ENCODE measurements at regions not wholly inside any gene's neighbourhood (a gene's known extent, or its start where the extent isn't known, plus 50 kb on each side); places are given as distances from the start of the nearest gene placed in this dataset.
"Not testable (repeated sequence)": the region's sequence is repeated elsewhere in the genome, so short reads cannot be mapped to it uniquely, and the experiment has no call there.

DNA sequence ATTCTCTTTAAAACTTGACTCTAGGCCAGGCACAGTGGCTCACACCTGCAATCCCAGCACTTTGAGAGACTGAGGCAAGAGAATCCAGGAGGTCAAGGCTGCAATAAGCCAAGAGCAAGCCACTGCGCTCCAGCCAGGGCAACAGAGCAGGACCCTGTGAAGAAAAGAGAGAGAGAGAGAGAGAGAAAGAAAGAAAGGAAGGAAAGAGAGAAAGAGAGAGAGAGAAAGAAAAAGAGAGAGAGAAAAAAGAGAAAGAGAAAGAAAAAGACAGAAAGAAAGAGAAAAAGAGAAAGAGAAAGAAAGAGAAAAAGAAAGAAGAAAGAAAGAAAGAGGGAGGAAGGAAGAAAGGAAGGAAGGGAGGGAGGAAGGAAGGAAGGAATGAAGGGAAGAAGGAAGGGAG is 76.7 kb downstream of the RIN2 start:
- DNase-seq (ENCODE audit: low read depth) = no peak

DNA sequence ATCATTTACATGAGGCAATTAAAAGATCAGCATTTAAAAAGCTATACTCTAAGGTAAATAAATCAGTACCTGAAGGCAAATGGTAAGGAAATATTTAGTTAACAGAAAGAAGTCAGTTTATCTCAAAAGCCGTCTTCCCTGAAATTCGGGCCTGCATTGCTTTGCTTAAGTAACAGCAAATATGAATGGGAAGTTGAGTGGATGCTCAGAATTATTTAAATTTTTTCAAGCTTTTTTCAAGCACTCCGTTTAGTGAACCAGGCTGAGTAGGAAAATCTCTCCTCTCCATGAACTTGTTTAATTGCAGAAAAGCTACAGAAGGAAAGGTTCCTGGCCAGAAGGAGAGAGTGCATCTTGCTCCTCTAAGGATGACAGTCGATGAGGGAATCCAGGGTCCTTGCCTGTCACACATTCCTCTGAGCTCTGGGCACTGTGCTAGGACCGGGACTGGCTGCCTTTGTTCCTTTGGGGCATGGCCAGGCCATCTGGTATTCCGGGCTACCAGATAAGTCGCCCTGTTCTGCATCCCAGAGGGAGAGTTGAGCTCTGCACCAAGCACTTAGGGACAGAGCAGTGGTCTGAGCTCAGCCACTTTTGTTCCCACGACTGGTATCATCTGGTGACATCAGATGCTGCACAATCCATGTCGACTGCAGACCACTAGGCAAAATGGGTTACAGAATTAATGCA is 77.6 kb downstream of the RIN2 start:
- no peak for DNase-seq (ENCODE audit: low read depth)

DNA sequence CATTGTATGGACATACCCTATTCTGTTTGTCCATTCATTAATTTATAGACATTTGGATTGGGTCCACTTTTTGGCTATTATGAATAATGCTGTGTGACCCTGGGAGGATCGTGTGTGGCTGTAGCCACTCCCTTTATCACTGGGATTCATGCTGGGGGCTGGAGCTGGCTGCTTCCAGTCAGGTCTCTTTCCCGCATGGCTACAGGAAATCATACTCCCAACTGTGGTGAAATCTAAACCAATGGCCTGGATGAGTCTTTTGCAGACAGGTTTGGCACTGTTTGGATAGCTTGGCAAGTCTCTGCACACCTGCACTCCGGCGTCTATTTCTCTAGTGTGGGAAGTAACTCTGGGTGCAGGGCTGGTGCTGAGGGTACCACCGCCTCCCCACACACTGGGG is 80.4 kb downstream of the RIN2 start:
- no peak for DNase-seq (ENCODE audit: low read depth)

DNA sequence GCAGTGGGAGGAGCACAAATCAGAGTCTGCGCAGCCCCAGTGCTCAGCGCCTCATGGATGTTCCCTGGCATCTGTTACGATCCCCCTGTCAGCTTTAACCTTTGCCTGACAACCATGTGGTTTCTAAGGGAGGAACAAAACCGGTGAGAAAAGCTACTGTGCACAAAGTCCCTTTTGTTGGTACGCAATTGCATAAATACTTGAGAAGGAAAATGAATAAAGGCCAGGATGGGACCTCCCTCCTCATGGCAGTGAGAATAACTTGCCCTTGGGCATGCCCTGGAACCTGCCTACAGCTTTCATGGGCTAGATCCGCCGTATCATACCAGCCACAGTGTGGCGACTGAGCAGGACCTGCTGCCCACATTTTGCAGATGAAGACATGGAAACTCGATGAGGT is 81.0 kb downstream of the RIN2 start:
- DNase-seq (ENCODE audit: low read depth) = no peak

DNA sequence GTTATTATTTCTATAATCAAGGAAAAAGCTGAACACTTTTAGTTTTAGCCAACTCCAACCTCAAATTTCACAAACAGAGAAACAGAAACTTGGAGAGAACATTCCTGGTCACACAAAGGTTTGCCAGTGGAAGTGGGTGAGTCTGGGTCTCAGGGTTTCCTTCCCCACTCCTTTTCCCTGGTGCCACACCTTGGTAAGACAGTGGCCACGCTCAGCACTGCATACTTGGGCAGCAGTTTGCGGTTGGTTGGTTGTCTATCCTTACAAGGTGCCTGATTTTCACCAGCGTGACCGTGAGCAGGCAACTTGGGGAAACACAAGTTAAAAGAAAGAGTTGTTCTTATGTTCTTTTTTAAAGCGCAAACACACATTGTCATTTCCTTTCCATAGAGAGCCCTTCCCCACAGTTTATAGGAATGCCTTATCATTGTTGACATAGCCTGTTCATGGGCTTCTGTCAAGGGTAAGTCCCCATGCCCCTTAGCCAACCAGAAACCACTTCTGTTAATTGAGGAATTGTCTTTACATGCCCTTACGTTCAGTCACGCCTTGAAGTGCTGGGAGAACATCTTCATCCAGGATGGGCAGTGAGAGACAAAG is 82.2 kb downstream of the RIN2 start:
- no peak for DNase-seq (ENCODE audit: low read depth)

DNA sequence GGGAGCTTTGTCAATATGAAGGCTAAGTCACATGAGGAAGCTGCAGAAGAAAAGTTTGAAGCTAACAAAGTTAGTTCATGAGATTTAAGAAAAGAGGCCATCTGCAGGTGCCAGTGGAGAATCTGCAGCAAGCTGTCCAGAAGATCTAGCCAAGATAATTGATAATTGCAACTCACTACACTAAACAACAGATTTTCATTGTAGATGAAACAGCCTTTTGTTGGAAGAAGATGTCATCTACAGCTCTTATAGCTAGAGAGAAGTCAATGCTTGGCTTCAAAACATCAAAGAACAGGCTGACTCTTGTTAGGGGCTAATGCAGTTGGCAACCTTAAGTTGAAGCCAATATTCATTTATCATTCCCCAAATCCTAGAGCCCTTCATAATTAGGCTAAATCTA is 83.7 kb downstream of the RIN2 start:
- no peak for DNase-seq (ENCODE audit: low read depth)

DNA sequence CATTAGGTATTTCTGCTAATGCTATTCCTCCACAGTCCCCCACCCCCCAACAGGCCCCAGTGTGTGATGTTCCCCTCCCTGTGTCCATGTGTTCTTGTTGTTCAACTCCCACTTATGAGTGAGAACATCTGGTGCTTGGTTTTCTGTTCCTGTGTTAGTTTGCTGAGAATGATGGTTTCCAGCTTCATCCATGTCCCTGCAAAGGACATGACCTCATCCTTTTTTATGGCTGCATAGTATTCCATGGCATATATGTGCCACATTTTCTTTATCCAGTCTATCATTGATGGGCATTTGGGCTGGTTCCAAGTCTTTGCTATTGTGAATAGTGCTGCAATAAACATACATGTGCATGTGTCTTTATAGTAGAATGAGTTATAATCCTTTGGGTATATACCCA is 86.8 kb downstream of the RIN2 start:
- DNase-seq (ENCODE audit: low read depth) = not testable (repeated sequence)

DNA sequence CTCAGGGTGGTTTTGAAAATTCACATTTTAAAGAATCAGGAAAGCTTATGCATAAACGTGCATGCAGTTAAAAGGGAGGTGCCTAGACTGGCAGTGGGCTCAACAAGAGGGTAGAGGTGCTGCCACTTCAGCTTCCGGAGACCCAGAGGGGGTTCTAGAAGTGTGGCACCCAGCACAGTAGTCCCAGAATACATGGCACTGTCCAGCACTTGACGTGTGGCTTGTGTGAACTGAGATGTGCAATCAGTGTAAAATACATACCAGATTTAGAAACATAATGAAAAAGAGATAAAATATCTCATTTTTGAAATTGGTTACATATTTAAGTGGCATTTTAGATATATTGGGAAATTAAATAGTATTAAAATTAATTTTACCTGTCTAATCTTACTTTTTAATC is 89.3 kb downstream of the RIN2 start:
- no peak for DNase-seq (ENCODE audit: low read depth)

DNA sequence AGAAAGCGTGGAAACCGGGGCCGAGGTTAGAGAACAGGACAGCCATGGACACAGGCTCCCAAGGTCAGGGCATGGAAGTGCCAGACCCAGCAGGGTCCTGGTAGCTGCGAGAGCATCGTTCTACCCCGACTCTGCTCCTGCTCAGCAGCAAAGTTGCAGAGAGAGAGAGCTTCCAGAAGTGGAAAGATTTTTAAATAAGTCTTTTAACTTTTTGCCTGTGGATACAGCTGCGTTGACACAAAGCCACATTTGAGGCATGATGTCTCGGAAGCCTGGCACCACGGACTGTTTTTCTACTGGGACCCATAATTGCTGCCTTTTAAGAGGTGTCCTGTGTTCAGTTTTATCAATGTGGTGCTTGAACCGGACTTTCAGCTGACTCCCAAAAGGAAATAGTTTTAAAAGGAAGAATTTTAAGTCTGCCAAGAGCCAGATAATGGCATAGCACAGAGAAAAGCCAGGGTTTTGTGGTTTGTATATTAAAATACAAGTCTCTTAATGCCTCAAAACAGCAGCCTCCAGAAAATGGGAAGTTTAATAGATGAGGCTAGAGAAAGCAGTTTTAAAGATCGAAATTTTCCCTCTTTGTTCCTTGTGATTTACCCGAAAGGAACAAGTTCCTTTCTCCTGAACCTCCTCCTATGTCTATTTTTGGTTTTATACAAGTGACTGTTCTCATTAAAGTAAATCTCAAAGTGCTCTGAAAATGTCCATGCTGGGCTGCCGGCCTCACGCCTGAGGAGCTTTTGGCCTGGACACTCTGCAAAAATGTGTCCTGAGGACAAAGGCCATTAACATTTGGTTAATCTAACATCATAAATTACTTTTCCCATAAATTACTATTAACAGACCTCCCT is 91.5 kb downstream of the RIN2 start:
- no peak for DNase-seq (ENCODE audit: low read depth)

DNA sequence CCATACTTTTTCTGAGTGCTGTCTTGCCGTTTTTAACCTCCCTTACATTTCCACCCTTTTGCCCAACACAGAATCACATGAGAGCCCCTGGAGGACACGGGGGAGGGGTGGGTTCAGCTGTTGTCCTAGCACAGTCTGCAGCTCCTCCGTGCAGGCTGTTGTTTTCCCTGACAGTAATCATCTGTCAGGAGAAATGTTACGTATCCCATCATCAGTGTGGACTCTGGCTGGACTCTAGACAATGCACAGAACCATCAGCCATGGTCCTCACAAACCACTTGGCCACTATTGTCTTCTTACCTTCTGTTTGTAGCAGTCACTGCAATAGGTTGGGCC is 92.1 kb downstream of the RIN2 start:
- DNase-seq (ENCODE audit: low read depth) = no peak

DNA sequence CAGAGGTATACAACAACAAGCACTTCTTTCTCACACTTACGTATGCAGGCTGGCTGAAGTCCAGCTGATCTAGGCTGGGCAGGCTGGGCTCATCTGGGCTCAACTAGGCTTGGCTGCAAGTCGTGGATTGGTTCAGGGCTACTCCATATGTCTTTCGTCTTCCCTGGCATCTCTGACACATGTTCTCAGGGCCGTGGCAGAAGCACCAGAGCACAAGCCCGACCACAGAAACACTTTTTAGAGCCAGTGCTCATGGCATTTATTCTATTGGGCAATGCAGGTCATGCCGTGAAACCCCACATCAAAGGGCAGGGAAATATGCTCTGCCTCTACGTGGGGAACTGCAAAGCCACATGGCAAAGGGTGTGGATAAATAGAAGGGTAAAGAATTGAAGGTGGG is 93.8 kb downstream of the RIN2 start:
- no peak for DNase-seq (ENCODE audit: low read depth)

DNA sequence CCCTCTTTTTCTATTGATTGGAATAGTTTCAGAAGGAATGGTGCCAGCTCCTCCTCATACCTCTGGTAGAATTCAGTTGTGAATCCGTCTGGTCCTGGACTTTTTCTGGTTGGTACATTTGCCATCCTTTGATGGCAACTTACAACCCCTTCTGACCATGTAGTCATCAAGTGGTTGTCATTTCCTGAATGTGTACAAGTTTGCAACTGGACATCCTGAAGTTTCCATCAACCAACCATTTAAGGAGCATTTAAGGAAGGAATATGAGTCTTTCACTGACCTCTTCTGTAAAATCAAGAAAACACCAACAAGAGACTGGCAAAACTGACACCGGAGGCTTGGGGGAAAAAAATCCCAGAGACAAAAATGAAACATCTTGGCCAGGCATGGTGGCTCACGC is 97.4 kb downstream of the RIN2 start:
- no peak for DNase-seq (ENCODE audit: low read depth)

DNA sequence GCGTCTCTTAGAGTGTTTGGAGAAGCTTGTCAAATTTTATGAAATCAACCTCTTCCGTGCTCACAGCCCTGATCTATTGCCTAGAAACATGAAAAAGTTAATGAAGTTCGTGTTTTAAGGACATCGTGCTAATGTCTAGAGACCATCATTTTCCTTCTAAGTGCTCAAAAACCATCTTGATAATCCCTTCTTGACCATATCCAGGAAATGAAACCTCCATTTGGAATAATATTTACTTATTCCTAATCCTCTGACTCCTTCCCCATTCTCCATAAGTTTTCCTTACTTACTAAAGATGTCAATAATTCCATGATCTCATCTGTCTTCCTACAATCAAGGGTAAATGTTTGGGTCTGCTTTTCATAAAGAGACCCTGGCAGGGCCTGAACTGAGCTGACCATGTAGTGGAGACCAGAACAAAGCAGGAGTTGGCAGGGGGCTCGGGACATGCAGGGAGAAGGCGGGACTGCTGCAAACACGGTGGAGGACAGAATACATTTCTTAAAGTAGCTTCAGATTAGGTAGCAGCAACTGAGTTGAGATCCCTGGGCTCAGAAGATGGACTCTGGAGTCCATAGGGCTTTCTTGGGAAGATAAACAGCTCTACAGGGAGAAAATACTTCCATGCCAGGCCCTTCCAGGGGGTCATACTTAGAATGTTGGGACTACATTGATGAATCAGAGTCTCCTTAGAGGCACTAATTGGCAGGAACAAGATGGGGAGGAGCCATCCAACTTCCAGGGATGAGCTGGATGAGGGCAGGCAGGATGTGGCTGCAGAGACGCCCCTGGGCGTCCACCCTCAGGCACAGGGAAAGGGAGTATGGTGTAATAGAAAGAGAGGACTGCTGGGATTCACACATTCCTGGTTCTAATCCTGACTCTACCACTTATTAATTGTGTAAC is 100.7 kb downstream of the RIN2 start:
- DNase-seq (ENCODE audit: low read depth) = no peak

DNA sequence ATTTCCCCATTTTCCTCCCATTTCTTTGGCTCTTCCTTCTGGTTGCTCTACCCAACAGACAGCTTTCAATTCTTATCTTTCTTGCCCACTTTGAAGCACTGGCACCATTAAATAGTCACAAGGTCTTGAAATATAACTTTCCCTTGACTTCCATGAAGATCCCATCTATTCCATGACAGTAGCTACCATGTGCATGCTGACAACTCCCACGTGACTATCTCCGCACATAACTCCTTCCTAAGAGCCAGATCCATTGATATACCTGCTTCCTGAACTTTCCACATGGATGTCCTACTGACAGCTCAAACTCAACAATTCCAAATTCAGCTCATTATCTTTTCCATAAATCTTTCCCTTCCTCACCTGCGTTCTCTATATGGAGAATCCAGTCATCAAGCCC is 101.4 kb downstream of the RIN2 start:
- DNase-seq (ENCODE audit: low read depth) = no peak

DNA sequence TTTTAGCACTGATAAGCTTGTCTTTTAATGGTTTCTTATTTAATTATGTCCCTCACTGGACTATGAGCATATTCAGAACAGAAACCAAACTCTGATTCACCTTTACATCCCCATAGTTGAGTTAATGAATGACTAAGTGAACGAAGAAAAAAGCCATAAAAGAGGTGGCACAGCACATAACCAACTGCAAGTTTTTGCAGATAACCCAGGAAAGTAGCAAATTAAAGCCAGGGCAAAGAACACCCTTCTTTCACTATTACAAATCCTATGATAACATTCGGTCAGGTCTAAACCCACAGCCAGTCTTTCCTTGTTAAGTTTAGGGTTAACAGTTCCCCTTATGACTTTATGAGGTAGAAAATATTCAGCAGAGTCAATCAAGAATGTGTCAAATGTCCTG is 102.7 kb downstream of the RIN2 start:
- DNase-seq (ENCODE audit: low read depth) = no peak

DNA sequence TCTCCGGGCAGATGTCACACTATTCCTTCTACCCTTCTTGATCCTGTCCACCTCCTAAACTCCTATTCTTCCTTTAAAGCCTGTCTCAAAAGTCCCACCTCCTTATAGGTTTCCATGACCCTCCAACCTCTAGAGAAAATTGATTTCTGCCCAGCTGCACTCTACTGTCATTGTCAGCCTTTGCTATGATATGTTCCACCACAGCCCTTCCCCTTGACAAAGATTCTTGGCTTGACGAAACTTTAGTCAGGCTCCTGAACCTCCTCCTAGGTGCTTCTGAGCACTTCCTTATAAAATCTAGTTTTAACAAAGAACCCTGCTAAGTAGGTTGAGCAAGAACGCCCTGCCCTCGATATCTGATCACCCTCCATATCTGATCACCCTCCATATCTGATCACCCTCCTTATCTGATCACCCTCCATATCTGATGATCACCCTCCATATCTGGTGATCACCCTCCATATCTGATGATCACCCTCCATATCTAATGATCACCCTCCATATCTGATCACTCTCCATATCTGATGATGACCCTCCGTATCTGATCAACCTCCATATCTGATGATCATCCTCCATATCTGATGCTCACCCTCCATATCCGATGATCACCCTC is 103.2 kb downstream of the RIN2 start:
- no peak for DNase-seq (ENCODE audit: low read depth)

DNA sequence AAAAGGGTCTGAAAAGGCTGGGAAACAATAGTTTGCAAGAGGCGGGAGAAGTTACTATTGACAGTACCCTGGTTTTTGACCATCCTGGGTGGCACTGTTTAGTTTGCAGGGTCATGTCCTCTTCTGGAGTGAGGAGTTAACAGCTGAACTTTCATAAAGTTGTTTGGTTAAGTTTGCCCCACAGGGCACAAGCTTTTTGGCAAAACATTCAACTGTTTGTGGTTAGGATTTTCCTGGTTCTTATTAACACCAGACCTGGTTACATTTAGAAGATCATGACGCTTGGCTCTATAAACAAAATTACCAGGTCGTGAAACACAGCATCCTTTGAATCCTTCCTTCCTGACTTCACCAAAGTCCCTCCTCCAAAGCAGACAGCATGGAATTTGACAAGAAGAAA is 106.1 kb downstream of the RIN2 start:
- no peak for DNase-seq (ENCODE audit: low read depth)

DNA sequence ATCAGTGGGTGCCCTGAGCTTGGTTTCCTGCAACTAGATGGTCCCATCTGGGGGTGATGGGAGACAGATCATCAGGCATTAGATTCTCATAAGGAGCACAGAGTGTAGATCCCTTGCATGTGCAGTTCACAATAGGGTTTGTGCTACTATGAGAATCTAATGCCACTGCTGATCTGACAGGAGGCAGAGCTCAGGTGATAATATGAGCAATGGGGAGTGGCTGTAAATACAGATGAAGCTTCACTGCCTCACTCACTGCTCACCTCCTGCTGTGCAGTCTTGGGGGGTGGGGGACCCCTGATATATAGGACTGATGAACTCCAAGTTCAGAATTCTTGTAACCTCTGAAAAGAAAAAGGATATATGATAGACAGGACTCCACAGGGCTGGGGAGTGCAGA is 108.0 kb downstream of the RIN2 start:
- no peak for DNase-seq (ENCODE audit: low read depth)

DNA sequence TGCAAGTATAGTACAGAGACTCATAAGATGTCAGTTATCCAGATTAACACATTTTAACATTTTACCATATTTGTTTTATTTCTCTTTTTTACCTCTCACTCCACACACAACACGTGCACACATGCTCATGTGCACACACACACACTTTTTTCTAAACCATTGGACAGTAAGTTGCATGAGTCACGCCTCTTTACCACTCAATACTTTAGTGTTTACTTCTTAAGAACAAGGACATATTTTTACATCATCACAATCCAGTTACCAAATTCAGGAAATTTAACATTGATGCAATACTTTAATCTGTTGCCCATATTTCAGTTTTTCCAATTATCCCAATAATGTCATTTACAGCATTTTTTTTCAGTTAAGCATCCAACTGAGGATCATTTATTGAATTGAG is 109.0 kb downstream of the RIN2 start:
- DNase-seq (ENCODE audit: low read depth) = no peak

DNA sequence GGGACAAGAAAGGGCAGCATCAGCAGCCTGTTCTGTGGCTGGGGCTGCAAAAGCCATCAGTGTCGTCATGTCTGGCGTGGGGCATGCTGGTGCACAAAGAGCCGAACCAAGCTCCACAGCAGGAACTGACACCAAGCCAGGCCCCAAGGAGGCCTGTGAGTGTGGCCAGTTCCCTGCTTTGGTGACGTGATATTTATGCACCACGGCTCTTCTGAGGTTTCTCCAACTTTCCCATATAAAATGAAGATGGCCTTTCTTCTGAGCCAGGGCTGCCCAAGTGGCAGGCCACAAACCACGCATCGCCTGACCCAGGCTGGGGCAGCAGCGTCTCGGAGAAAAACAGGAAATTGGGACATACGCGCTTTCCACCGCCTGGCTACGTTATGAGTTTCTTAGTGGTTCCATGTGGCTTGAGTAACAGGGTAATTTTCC is 109.9 kb downstream of the RIN2 start:
- DNase-seq (ENCODE audit: low read depth) = no peak

DNA sequence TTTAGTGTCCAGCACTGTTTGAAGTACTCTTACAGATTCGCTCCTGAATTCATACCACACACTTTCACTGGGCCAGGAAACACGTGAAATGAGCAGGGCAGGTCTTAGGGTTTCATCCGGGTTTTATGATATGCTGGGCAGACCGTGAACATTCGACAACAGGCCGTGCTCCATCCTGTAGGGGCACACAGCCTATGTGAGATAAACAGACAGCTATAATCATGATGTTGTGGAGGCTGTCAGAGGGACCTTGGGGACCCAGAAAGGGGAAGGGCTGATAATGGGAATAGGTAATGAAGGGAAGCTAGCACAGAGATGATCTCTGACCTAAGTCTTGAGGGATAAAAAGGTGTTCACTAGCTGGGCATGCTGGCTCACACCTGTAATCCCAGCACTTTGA is 110.4 kb downstream of the RIN2 start:
- no peak for DNase-seq (ENCODE audit: low read depth)

DNA sequence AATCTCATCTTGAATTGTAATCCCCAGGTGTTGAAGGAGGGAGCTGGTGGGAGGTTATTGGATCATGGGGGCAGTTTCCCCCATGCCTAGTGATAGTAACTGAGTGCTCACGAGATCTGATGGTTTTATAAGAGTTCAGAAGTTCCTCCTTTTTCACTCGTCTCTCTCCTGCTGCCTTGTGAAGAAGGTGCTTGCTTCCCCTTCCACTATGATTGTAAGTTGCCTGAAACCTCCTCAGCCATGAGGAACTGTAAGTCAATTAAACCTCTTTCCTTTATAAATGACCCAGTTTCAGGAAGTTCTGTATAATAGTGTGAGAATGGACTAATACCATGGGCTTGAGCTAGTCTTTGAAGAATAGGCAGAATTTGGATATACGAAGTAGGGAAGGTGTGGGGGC is 113.9 kb downstream of the RIN2 start:
- DNase-seq (ENCODE audit: low read depth) = no peak
